CD14-positive monocyte (primary cell): ENCODE measurements at regions not wholly inside any gene's neighbourhood (a gene's known extent, or its start where the extent isn't known, plus 50 kb on each side); places are given as distances from the start of the nearest gene placed in this dataset.
A peak's percentile ranks its signal among the peaks of the same experiment; 100 is the strongest.

ENCODE experiments used
- DNase-seq, 3 donors: peaks; one replicate each; pipeline ENCODE4 v3.0.0-alpha.2; 2011 to 2022
- H2AFZ ChIP-seq: 2 replicates; pipeline ENCODE4 v1.6.0; 2012; ENCODE audit warnings: mild to moderate bottlenecking, low read depth, low read length, inconsistent platforms; ENCODE audit not compliant: insufficient read depth, poor library complexity, severe bottlenecking
- H3K27ac ChIP-seq, 2 donors: 1 replicate in 1 of 2; 2 replicates in 1 of 2; pipeline ENCODE4 v1.5.1; 2012 to 2013; ENCODE audit warnings: low read length in 2 of 2, control low read depth in 1 of 2, inconsistent platforms in 1 of 2, low read depth in 1 of 2, mild to moderate bottlenecking in 1 of 2
- H3K27me3 ChIP-seq, 2 donors: one replicate each; pipeline versions ENCODE4 v1.6.0 to v1.6.1; 2011 to 2013; ENCODE audit warnings: low read length in 2 of 2; ENCODE audit not compliant: control insufficient read depth in 2 of 2, insufficient read depth in 2 of 2
- H3K36me3 ChIP-seq, 2 donors: replicated peaks in 1 of 2; 1 replicate in 1 of 2; 2 replicates in 1 of 2; pipeline versions ENCODE4 v1.5.1 to v1.6.1; 2012 to 2013; ENCODE audit warnings: low read length in 2 of 2, control low read depth in 1 of 2, inconsistent platforms in 1 of 2, mild to moderate bottlenecking in 1 of 2; ENCODE audit not compliant: insufficient read depth in 2 of 2, control insufficient read depth in 1 of 2
- H3K4me1 ChIP-seq, 2 donors: 1 replicate in 1 of 2; 2 replicates in 1 of 2; pipeline versions ENCODE4 v1.5.1 to v1.6.1; 2012 to 2013; ENCODE audit warnings: low read length in 2 of 2, control low read depth in 1 of 2, inconsistent platforms in 1 of 2, mild to moderate bottlenecking in 1 of 2, moderate library complexity in 1 of 2; ENCODE audit not compliant: insufficient read depth in 2 of 2, control insufficient read depth in 1 of 2
- H3K4me2 ChIP-seq: replicated peaks from 2 replicates; pipeline ENCODE3; 2012; ENCODE audit warnings: low read length, moderate library complexity, mild to moderate bottlenecking; ENCODE audit not compliant: poor library complexity, severe bottlenecking; ENCODE audit errors: extremely low read depth
- H3K4me3 ChIP-seq, 3 experiments: fragments of 200-600 bp in 1 of 3; sonication (generic) in 1 of 3; replicated peaks in 1 of 3; 1 replicate in 2 of 3; 2 replicates in 1 of 3; pipeline ENCODE4 v1.5.1; 2011 to 2013; ENCODE audit warnings: low read length in 3 of 3, mild to moderate bottlenecking in 3 of 3, control low read depth in 2 of 3, low read depth in 2 of 3, inconsistent platforms in 1 of 3, moderate library complexity in 1 of 3
- H3K79me2 ChIP-seq: 2 replicates; pipeline ENCODE4 v1.6.0; 2012; ENCODE audit warnings: mild to moderate bottlenecking, control low read depth, inconsistent platforms, low read length, moderate library complexity; ENCODE audit not compliant: insufficient read depth
- H3K9ac ChIP-seq: 2 replicates; pipeline ENCODE4 v1.6.0; 2017; ENCODE audit warnings: low read length, mild to moderate bottlenecking; ENCODE audit not compliant: insufficient read depth, poor library complexity, severe bottlenecking
- H3K9me3 ChIP-seq, 2 donors: replicated peaks in 1 of 2; 1 replicate in 1 of 2; 2 replicates in 1 of 2; pipeline versions ENCODE4 v1.5.1 to v1.6.1; 2012 to 2013; ENCODE audit warnings: low read length in 2 of 2, control low read depth in 1 of 2; ENCODE audit not compliant: control insufficient read depth in 1 of 2, insufficient read depth in 1 of 2
- H4K20me1 ChIP-seq: 2 replicates; pipeline ENCODE4 v1.6.0; 2012; ENCODE audit warnings: mild to moderate bottlenecking, low read length, control low read depth, moderate library complexity; ENCODE audit not compliant: insufficient read depth
- H3K27ac Mint-ChIP-seq, 7 donors: one replicate each; pipeline ENCODE4 v1.8.0; 2020; ENCODE audit warnings: mild to moderate bottlenecking in 7 of 7, mixed read lengths in 7 of 7, moderate library complexity in 6 of 7, inconsistent platforms in 2 of 7
- H3K27me3 Mint-ChIP-seq, 3 donors: one replicate each; pipeline ENCODE4 v1.8.0; 2021 to 2022; ENCODE audit warnings: low read depth in 3 of 3, mild to moderate bottlenecking in 3 of 3, mixed read lengths in 3 of 3, moderate library complexity in 3 of 3, inconsistent platforms in 1 of 3
- H3K36me3 Mint-ChIP-seq, 2 donors: one replicate each; pipeline ENCODE4 v1.8.0; 2020; ENCODE audit warnings: mixed read lengths in 2 of 2, inconsistent platforms in 1 of 2, mild to moderate bottlenecking in 1 of 2
- H3K4me1 Mint-ChIP-seq: one replicate; pipeline ENCODE4 v1.8.0; 2020; ENCODE audit warnings: mild to moderate bottlenecking, mixed read lengths
- H3K4me3 Mint-ChIP-seq, 2 donors: one replicate each; pipeline ENCODE4 v1.8.0; 2020; ENCODE audit warnings: mild to moderate bottlenecking in 2 of 2, mixed read lengths in 2 of 2, moderate library complexity in 1 of 2
- H3K9me3 Mint-ChIP-seq, 7 donors: one replicate each; pipeline ENCODE4 v1.8.0; 2020 to 2022; ENCODE audit warnings: mixed read lengths in 7 of 7, mild to moderate bottlenecking in 6 of 7, moderate library complexity in 6 of 7, inconsistent platforms in 2 of 7
- WGBS: methylation state at CpG from one replicate; pipeline ENCODE4 v1.1.5; 2013; ENCODE audit warnings: missing lambda C conversion rate; ENCODE audit not compliant: insufficient coverage; 5-methylcytosine and 5-hydroxymethylcytosine counted together
- intact Hi-C, 2 donors: fragments of 100-400 bp; cut with micrococcal nuclease; formaldehyde crosslinking; loops; one replicate each; pipeline versions ENCODE4 v1.15.0 to v1.15.1; 2023
- TF ChIP-seq, protein P1 (sequence below): fragments of 200-600 bp; IDR thresholded peaks from one replicate; pipeline ENCODE4 v1.8.0; 2022; ENCODE audit warnings: antibody characterized with exemption, mild to moderate bottlenecking

DNA sequence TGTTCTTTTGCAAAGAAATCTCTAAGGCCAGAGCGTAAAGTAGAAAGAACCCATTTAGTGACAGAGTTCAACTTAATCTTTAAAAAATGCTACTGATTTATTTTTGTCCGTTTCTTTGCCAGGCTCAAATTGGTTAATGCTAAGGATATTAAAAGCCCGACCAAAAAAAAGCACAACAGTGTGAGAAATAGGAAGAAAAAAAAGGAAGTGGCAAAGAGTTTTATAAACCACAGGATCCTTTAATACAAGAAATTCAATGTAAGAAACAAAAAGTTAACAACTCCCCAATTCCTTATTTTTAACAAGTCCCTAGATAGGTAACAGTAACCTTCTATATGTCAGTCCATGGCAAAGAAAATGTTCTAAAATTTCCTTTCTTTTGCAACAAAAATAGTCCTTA lies 480.4 kb downstream of the ACTRT1 start:
- Histone ChIP-seq H3K4me1 (peaks cover 23 to 24% of the 10 kb centered on the region in 2 donors), H3K4me3 (peak overlapping the region in 1 of 3 experiments; percentile 49), H3K79me2 (no peaks in the 10 kb centered on the region), H3K36me3 (no peaks in the 10 kb centered on the region), H4K20me1 (no peaks in the 10 kb centered on the region), H3K4me2 (peak overlapping the region; percentile 61), H3K9me3 (peaks cover 0 to 4% of the 10 kb centered on the region in 2 donors), H2AFZ (no peak overlapping the region), H3K27ac (no peak overlapping the region), H3K9ac (no peak overlapping the region), H3K27me3 (no peaks in the 10 kb centered on the region)
- Mint-ChIP-seq H3K36me3 (no peaks in the 10 kb centered on the region), H3K27me3 (peaks cover 0 to 8% (median 6%) of the 10 kb centered on the region in 3 donors), H3K9me3 (peaks cover 2 to 12% (median 8%) of the 10 kb centered on the region in 7 donors), H3K4me3 (peak overlapping the region; percentile 4 to 82), H3K4me1 (peaks cover 38% of the 10 kb centered on the region), H3K27ac (peak overlapping the region in 4 of 7 donors; percentile 0 to 65 (median 34))
- intact Hi-C loops, result no loop called here
- TF ChIP-seq, protein P1, sequence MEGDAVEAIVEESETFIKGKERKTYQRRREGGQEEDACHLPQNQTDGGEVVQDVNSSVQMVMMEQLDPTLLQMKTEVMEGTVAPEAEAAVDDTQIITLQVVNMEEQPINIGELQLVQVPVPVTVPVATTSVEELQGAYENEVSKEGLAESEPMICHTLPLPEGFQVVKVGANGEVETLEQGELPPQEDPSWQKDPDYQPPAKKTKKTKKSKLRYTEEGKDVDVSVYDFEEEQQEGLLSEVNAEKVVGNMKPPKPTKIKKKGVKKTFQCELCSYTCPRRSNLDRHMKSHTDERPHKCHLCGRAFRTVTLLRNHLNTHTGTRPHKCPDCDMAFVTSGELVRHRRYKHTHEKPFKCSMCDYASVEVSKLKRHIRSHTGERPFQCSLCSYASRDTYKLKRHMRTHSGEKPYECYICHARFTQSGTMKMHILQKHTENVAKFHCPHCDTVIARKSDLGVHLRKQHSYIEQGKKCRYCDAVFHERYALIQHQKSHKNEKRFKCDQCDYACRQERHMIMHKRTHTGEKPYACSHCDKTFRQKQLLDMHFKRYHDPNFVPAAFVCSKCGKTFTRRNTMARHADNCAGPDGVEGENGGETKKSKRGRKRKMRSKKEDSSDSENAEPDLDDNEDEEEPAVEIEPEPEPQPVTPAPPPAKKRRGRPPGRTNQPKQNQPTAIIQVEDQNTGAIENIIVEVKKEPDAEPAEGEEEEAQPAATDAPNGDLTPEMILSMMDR, result no peak
- peak in 2 of 3 donors; percentile 16 to 25 for DNase-seq
- WGBS, result 0% methylated on average over 1 of the region's 3 CpGs

DNA sequence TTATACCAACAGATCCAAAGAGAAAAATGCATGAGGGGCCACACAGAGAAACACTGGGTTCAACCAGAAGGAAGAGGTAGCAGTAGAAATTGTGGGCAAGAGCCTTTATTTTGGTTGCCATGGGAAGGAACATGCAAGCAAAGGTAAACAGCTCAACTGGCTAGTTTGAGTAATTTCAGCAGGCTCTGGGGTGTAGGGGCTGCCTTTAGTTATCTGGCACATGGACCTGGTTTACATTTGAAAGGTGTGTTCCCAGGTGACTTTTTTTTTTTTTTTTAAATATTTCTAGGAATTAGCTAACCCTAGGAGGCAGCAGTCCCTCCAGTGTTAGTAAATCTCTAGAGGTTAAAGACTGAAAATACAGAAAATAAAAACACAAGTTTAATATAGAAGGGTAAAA lies 481.9 kb downstream of the ACTRT1 start:
- intact Hi-C loops, result no loop called here
- H3K79me2 ChIP-seq, result no peaks in the 10 kb centered on the region
- no peak overlapping the region for H3K4me3 ChIP-seq
- TF ChIP-seq, protein P1, result no peak
- H3K4me1 ChIP-seq, result peaks cover 23 to 24% of the 10 kb centered on the region in 2 donors
- DNase-seq, result no peak
- no peaks in the 10 kb centered on the region for H3K9me3 ChIP-seq
- peak overlapping the region in 1 of 2 donors; percentile 11 for H3K4me3 Mint-ChIP-seq
- H2AFZ ChIP-seq, result no peak overlapping the region
- no peak overlapping the region for H3K9ac ChIP-seq
- peaks cover 0 to 6% (median 4%) of the 10 kb centered on the region in 3 donors for H3K27me3 Mint-ChIP-seq
- H3K36me3 ChIP-seq, result no peaks in the 10 kb centered on the region
- no peaks in the 10 kb centered on the region for H3K27me3 ChIP-seq
- no peaks in the 10 kb centered on the region for H3K36me3 Mint-ChIP-seq
- H3K27ac ChIP-seq, result no peak overlapping the region
- H3K27ac Mint-ChIP-seq, result no peak overlapping the region
- no peak overlapping the region for H3K4me2 ChIP-seq
- H3K4me1 Mint-ChIP-seq, result peaks cover 38% of the 10 kb centered on the region
- H4K20me1 ChIP-seq, result no peaks in the 10 kb centered on the region
- peaks cover 0 to 7% (median 2%) of the 10 kb centered on the region in 7 donors for H3K9me3 Mint-ChIP-seq
